Suprapubic skin (tissue), 4 donors: ENCODE measurements at regions not wholly inside any gene's neighbourhood (a gene's known extent, or its start where the extent isn't known, plus 50 kb on each side); places are given as distances from the start of the nearest gene placed in this dataset.

Experiments used
- CTCF ChIP-seq, 2 donors: fragments of 200-600 bp in 1 of 2; fragments of 450-650 bp in 1 of 2; sonication (generic) in 1 of 2; IDR thresholded peaks; one replicate each; pipeline ENCODE4 v1.5.1; 2016 to 2019; ENCODE audit warnings: antibody characterized with exemption in 2 of 2, mild to moderate bottlenecking in 1 of 2, moderate library complexity in 1 of 2
- POLR2A ChIP-seq, 2 donors: fragments of 450-650 bp; IDR thresholded peaks; one replicate each; pipeline ENCODE4 v1.6.1; 2017; ENCODE audit warnings: antibody characterized with exemption in 2 of 2, mild to moderate bottlenecking in 2 of 2, moderate library complexity in 2 of 2
- POLR2AphosphoS5 ChIP-seq, 3 donors: sonication (generic); formaldehyde crosslinking; IDR thresholded peaks; one replicate each; pipeline ENCODE4 v1.6.1; 2017; ENCODE audit warnings: antibody characterized with exemption in 3 of 3

GRCh38 chr5:122661496-122662180, 113.2 kb upstream of the SNX2 start:
- TF ChIP-seq CTCF (IDR thresholded peaks at IDR 0.05) (no peak), POLR2A (IDR thresholded peaks at IDR 0.05) (no peak), POLR2AphosphoS5 (IDR thresholded peaks at IDR 0.05) (no peak)
